ENCODE measurements at regions not wholly inside any gene's neighbourhood (a gene's known extent, or its start where the extent isn't known, plus 50 kb on each side); places are given as distances from the start of the nearest gene placed in this dataset.

GRCh38 chr6:88536071-88536625 is 370.0 kb upstream of the CNR1 start:
- Histone ChIP-seq H3K27ac (no peak overlapping the region), H3K4me3 (no peak overlapping the region), H3K9me3 (no peaks in the 10 kb centered on the region), H3K4me1 (no peaks in the 10 kb centered on the region), H3K27me3 (no peaks in the 10 kb centered on the region), H3K36me3 (no peaks in the 10 kb centered on the region)
- intact Hi-C loops (cut with DNase I), result no loop called here
- DNase-seq, result no peak
- TF ChIP-seq POLR2A (IDR thresholded peaks at IDR 0.05) (no peak), CTCF (IDR thresholded peaks at IDR 0.05) (no peak)
- WGBS (ENCODE audit: insufficient coverage, low coverage, low lambda C conversion rate, missing lambda C conversion rate), result 48% methylated on average over 11 of the region's 11 CpGs
- no peak for ATAC-seq

GRCh38 chr6:88535306-88535705 is 369.2 kb upstream of the CNR1 start:
- H3K9me3 ChIP-seq, result no peaks in the 10 kb centered on the region
- no peak for DNase-seq

GRCh38 chr6:88532241-88532860 is 366.2 kb upstream of the CNR1 start:
- intact Hi-C loops (cut with DNase I), result no loop called here
- H3K27me3 ChIP-seq, result no peaks in the 10 kb centered on the region
- DNase-seq (no peak), ATAC-seq (no peak)
- WGBS (ENCODE audit: insufficient coverage, low coverage, low lambda C conversion rate, missing lambda C conversion rate), result 78% methylated on average over 1 of the region's 1 CpG
- H3K27ac ChIP-seq, result no peak overlapping the region
- TF ChIP-seq CTCF (IDR thresholded peaks at IDR 0.05) (no peak), POLR2A (IDR thresholded peaks at IDR 0.05) (no peak)
- no peaks in the 10 kb centered on the region for H3K9me3 ChIP-seq
- H3K36me3 ChIP-seq, result no peaks in the 10 kb centered on the region
- no peaks in the 10 kb centered on the region for H3K4me1 ChIP-seq
- H3K4me3 ChIP-seq, result no peak overlapping the region

More at GRCh38 chr6:88535306-88535705, 369.2 kb upstream of the CNR1 start:
- WGBS (ENCODE audit: insufficient coverage, low coverage, low lambda C conversion rate, missing lambda C conversion rate), result 50% methylated on average over 1 of the region's 1 CpG
- Histone ChIP-seq H3K36me3 (no peaks in the 10 kb centered on the region), H3K4me3 (no peak overlapping the region), H3K27me3 (no peaks in the 10 kb centered on the region), H3K27ac (no peak overlapping the region), H3K4me1 (no peaks in the 10 kb centered on the region)
- ATAC-seq, result no peak
- intact Hi-C loops (cut with DNase I), result no loop called here
- no peak for TF ChIP-seq CTCF (IDR thresholded peaks at IDR 0.05)
- no peak for TF ChIP-seq POLR2A (IDR thresholded peaks at IDR 0.05)

GRCh38 chr6:88529726-88530125 is 363.6 kb upstream of the CNR1 start:
- WGBS (ENCODE audit: insufficient coverage, low coverage, low lambda C conversion rate, missing lambda C conversion rate), result 60% methylated on average over 1 of the region's 4 CpGs
- intact Hi-C loops (cut with DNase I), result no loop called here
- Histone ChIP-seq H3K4me1 (no peaks in the 10 kb centered on the region), H3K27ac (no peak overlapping the region), H3K27me3 (no peaks in the 10 kb centered on the region), H3K4me3 (no peak overlapping the region), H3K36me3 (no peaks in the 10 kb centered on the region), H3K9me3 (no peaks in the 10 kb centered on the region)
- no peak for ATAC-seq
- DNase-seq, result no peak
- TF ChIP-seq CTCF (IDR thresholded peaks at IDR 0.05), result no peak
- TF ChIP-seq POLR2A (IDR thresholded peaks at IDR 0.05), result no peak

All from right lobe of liver (tissue), 6 donors.